ENCODE measurements at regions not wholly inside any gene's neighbourhood (a gene's known extent, or its start where the extent isn't known, plus 50 kb on each side); places are given as distances from the start of the nearest gene placed in this dataset.

- H3K4me3 Mint-ChIP-seq, result no peak overlapping the region
These were observed 353.7 kb downstream of the MIAT start for GRCh38 chr22:27011133-27011532.

More at GRCh38 chr22:27011133-27011532, 353.7 kb downstream of the MIAT start:
- Histone ChIP-seq H3T11ph (ENCODE audit: low read length) (no peak overlapping the region), H3K4me2 (ENCODE audit: insufficient read depth, insufficient read length, low read length) (no peak overlapping the region), H2AFZ (ENCODE audit: low read length) (no peak overlapping the region), H3K18ac (ENCODE audit: insufficient read length, low read depth, low read length) (no peak overlapping the region), H3K79me2 (ENCODE audit: insufficient read depth, low read length) (no peaks in the 10 kb centered on the region), H2BK5ac (ENCODE audit: insufficient read length, low read length) (no peak overlapping the region), H4K91ac (ENCODE audit: insufficient read length, low read depth, low read length) (no peak overlapping the region), H4K8ac (replicated peaks; ENCODE audit: insufficient read length, low read depth, low read length) (no peak overlapping the region), H4K20me1 (ENCODE audit: control insufficient read depth, insufficient read depth, insufficient read length) (no peaks in the 10 kb centered on the region), H3K23me2 (ENCODE audit: insufficient read length, low read depth, low read length, poor library complexity, severe bottlenecking) (no peaks in the 10 kb centered on the region), H2BK12ac (ENCODE audit: insufficient read length, low read depth, low read length) (no peak overlapping the region), H4K5ac (ENCODE audit: insufficient read length, low read depth, low read length) (no peak overlapping the region), H2AK5ac (ENCODE audit: insufficient read length, low read length) (no peak overlapping the region), H3K56ac (ENCODE audit: insufficient read length, low read depth, low read length) (no peak overlapping the region), H3K27ac (ENCODE audit: insufficient read length, low read depth, low read length) (no peak overlapping the region), H3K9me3 (ENCODE audit: control insufficient read depth, low read depth, low read length) (no peaks in the 10 kb centered on the region), H2BK15ac (ENCODE audit: low read depth, low read length) (no peak overlapping the region), H2BK120ac (ENCODE audit: low read depth, low read length, poor library complexity, severe bottlenecking) (no peak overlapping the region), H3K4ac (ENCODE audit: low read depth, low read length) (no peak overlapping the region), H3K14ac (ENCODE audit: insufficient read depth, low read length) (no peak overlapping the region), H3K23ac (ENCODE audit: insufficient read length, low read depth, low read length) (no peak overlapping the region), H3K27me3 (ENCODE audit: insufficient read depth, low read length) (no peaks in the 10 kb centered on the region), H3K9ac (ENCODE audit: extremely low read depth, insufficient read length, low read length) (no peak overlapping the region), H3K79me1 (ENCODE audit: insufficient read depth, low read depth, low read length, poor library complexity, severe bottlenecking) (no peaks in the 10 kb centered on the region), H2BK20ac (ENCODE audit: low read depth, low read length, poor library complexity, severe bottlenecking) (no peak overlapping the region), H3K4me1 (ENCODE audit: insufficient read depth, low read length) (no peaks in the 10 kb centered on the region)
- no peak for TF ChIP-seq CTCF (conservative IDR thresholded peaks at IDR 0.05)
- no peaks in the 10 kb centered on the region for H3K36me3 Mint-ChIP-seq (ENCODE audit: insufficient read depth in 1 of 3, low read depth in 3 of 3)
- no peak overlapping the region for H3K27ac Mint-ChIP-seq
- no peaks in the 10 kb centered on the region for H3K9me3 Mint-ChIP-seq
- DNase-seq, result no peak
- WGBS (ENCODE audit: extremely low coverage, insufficient read length, low lambda C conversion rate), result no CpG with 5 or more reads among the region's 3 CpGs
- H3K4me1 Mint-ChIP-seq, result no peaks in the 10 kb centered on the region
- H3K27me3 Mint-ChIP-seq (ENCODE audit: low read depth), result peaks cover 11% of the 10 kb centered on the region
